ENCODE measurements at regions not wholly inside any gene's neighbourhood (a gene's known extent, or its start where the extent isn't known, plus 50 kb on each side); places are given as distances from the start of the nearest gene placed in this dataset.

DNA sequence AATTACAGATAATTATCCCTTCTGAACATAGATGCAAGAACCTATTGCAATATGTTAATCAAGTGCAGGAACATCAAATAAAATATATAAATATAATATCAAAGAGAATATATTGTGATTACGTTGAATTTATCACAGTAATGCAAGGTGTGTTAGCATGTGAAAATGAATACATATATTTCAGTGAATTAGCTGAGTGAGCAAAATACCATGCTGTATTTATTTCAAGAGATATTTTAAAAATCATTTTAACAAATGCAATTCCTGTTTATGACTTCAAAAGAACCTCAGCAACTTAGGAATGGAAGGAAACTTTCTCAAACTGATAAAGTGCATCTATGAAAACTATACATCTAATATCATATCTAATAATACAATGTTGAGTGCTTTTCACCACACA, 856.9 kb upstream of the PTPRD start (continued):
- TF ChIP-seq, protein P1, sequence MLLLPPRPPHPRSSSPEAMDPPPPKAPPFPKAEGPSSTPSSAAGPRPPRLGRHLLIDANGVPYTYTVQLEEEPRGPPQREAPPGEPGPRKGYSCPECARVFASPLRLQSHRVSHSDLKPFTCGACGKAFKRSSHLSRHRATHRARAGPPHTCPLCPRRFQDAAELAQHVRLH (tag by site-specific recombination; IDR thresholded peaks at IDR 0.05) = no peak
- TF ChIP-seq SCRT2 (tag by site-specific recombination; IDR thresholded peaks at IDR 0.05) (no peak), KLF1 (tag by site-specific recombination; IDR thresholded peaks at IDR 0.05) (no peak), YY2 (tag by site-specific recombination; IDR thresholded peaks at IDR 0.05) (no peak), ZNF175 (tag by site-specific recombination; IDR thresholded peaks at IDR 0.05) (no peak), ZNF433 (tag by site-specific recombination; IDR thresholded peaks at IDR 0.05; ENCODE audit: low read depth) (no peak), ZNF785 (tag by site-specific recombination; IDR thresholded peaks at IDR 0.05) (no peak), ZBTB8A (tag by site-specific recombination; IDR thresholded peaks at IDR 0.05) (no peak), ZNF112 (tag by site-specific recombination; IDR thresholded peaks at IDR 0.05) (no peak), ZNF585B (tag by site-specific recombination; IDR thresholded peaks at IDR 0.05) (no peak), ZNF211 (tag by site-specific recombination; IDR thresholded peaks at IDR 0.05; ENCODE audit: low read depth) (no peak), SP2 (tag by site-specific recombination; IDR thresholded peaks at IDR 0.05) (no peak), ZNF623 (tag by site-specific recombination; IDR thresholded peaks at IDR 0.05) (no peak)
- TF ChIP-seq, protein P2, sequence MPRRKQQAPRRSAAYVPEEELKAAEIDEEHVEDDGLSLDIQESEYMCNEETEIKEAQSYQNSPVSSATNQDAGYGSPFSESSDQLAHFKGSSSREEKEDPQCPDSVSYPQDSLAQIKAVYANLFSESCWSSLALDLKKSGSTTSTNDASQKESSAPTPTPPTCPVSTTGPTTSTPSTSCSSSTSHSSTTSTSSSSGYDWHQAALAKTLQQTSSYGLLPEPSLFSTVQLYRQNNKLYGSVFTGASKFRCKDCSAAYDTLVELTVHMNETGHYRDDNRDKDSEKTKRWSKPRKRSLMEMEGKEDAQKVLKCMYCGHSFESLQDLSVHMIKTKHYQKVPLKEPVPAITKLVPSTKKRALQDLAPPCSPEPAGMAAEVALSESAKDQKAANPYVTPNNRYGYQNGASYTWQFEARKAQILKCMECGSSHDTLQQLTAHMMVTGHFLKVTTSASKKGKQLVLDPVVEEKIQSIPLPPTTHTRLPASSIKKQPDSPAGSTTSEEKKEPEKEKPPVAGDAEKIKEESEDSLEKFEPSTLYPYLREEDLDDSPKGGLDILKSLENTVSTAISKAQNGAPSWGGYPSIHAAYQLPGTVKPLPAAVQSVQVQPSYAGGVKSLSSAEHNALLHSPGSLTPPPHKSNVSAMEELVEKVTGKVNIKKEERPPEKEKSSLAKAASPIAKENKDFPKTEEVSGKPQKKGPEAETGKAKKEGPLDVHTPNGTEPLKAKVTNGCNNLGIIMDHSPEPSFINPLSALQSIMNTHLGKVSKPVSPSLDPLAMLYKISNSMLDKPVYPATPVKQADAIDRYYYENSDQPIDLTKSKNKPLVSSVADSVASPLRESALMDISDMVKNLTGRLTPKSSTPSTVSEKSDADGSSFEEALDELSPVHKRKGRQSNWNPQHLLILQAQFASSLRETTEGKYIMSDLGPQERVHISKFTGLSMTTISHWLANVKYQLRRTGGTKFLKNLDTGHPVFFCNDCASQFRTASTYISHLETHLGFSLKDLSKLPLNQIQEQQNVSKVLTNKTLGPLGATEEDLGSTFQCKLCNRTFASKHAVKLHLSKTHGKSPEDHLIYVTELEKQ (tag by site-specific recombination; IDR thresholded peaks at IDR 0.05; ENCODE audit: borderline replicate concordance) = no peak

DNA sequence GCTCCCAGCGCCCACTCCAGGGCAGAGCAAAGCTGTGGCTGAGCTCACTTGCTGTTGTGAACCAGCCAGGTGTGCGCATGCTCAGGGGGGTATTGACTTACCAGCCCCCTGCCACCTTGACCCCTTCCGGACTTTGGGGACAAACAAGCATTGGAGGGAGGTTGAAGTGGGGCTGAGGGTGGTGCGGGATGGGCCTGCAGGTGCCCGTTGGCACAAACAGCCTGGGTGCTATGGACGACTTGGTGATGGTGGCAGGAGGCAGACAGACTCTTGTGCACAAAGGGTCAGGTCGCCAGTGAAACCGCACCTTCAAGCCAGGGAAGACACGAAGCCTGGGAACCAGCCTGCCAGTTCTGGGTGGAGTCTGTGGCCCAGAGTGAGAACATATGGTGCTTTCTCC, 858.5 kb upstream of the PTPRD start:
- Histone ChIP-seq H3K9me3 (ENCODE audit: control insufficient read depth, insufficient read depth, low read depth, low read length) (no peaks in the 10 kb centered on the region), H3K4me3 (ENCODE audit: low read depth, low read length) (no peak overlapping the region), H3K36me3 (ENCODE audit: control insufficient read depth in 2 of 2, insufficient read depth in 1 of 2, low read length in 2 of 2) (no peaks in the 10 kb centered on the region), H3K4me1 (ENCODE audit: control insufficient read depth, insufficient read depth, low read length) (no peaks in the 10 kb centered on the region), H3K27ac (ENCODE audit: extremely low read depth, low read depth, low read length) (no peak overlapping the region)
- no peak for TF ChIP-seq FEZF1 (tag by site-specific recombination; IDR thresholded peaks at IDR 0.05)
- TF ChIP-seq, protein P3, sequence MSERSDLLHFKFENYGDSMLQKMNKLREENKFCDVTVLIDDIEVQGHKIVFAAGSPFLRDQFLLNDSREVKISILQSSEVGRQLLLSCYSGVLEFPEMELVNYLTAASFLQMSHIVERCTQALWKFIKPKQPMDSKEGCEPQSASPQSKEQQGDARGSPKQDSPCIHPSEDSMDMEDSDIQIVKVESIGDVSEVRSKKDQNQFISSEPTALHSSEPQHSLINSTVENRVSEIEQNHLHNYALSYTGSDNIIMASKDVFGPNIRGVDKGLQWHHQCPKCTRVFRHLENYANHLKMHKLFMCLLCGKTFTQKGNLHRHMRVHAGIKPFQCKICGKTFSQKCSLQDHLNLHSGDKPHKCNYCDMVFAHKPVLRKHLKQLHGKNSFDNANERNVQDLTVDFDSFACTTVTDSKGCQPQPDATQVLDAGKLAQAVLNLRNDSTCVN (tag by site-specific recombination; optimal IDR thresholded peaks at IDR 0.05) = no peak
- TF ChIP-seq, protein P4, sequence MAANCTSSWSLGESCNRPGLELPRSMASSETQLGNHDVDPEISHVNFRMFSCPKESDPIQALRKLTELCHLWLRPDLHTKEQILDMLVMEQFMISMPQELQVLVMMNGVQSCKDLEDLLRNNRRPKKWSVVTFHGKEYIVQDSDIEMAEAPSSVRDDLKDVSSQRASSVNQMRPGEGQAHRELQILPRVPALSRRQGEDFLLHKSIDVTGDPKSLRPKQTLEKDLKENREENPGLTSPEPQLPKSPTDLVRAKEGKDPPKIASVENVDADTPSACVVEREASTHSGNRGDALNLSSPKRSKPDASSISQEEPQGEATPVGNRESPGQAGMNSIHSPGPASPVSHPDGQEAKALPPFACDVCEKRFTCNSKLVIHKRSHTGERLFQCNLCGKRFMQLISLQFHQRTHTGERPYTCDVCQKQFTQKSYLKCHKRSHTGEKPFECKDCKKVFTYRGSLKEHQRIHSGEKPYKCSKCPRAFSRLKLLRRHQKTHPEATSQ (tag by site-specific recombination; IDR thresholded peaks at IDR 0.05) = no peak
- no peak for TF ChIP-seq SETDB1 (IDR thresholded peaks at IDR 0.05; ENCODE audit: insufficient read length, low read length)
- no peak for TF ChIP-seq IKZF3 (tag by site-specific recombination; IDR thresholded peaks at IDR 0.05)
- no peak for TF ChIP-seq ZNF660 (tag by site-specific recombination; IDR thresholded peaks at IDR 0.05)
- TF ChIP-seq, protein P5, sequence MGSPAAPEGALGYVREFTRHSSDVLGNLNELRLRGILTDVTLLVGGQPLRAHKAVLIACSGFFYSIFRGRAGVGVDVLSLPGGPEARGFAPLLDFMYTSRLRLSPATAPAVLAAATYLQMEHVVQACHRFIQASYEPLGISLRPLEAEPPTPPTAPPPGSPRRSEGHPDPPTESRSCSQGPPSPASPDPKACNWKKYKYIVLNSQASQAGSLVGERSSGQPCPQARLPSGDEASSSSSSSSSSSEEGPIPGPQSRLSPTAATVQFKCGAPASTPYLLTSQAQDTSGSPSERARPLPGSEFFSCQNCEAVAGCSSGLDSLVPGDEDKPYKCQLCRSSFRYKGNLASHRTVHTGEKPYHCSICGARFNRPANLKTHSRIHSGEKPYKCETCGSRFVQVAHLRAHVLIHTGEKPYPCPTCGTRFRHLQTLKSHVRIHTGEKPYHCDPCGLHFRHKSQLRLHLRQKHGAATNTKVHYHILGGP (tag by site-specific recombination; IDR thresholded peaks at IDR 0.05) = no peak
- no peak for TF ChIP-seq ZNF394 (tag by site-specific recombination; IDR thresholded peaks at IDR 0.05; ENCODE audit: borderline replicate concordance)
- TF ChIP-seq WT1 (tag by site-specific recombination; IDR thresholded peaks at IDR 0.05) = no peak
- no peak for TF ChIP-seq RBAK (tag by site-specific recombination; IDR thresholded peaks at IDR 0.05)
- ChIA-PET POLR2A (interaction anchor here (0.5 kb wide), 1 partner anchor 1181 kb away, joined by 3 read pairs; no protein-coding TSS in a partner anchor), CTCF (interaction anchor here (0.5 kb wide), 1 partner anchor 857 kb away, joined by 3 read pairs; no protein-coding TSS in a partner anchor)

All from HEK293 (cell line).